Mesothelial cell of epicardium (in vitro differentiated cells): ENCODE measurements at regions not wholly inside any gene's neighbourhood (a gene's known extent, or its start where the extent isn't known, plus 50 kb on each side); places are given as distances from the start of the nearest gene placed in this dataset.
"Not testable (repeated sequence)": the region's sequence is repeated elsewhere in the genome, so short reads cannot be mapped to it uniquely, and the experiment has no call there.

Source experiments
- DNase-seq, 2 experiments: peaks; one replicate each; pipeline ENCODE4 v3.0.0; 2021; ENCODE audit warnings: low spot score in 2 of 2; ENCODE audit not compliant: unreplicated experiment in 2 of 2
- H3K27ac Mint-ChIP-seq: 2 replicates; pipeline ENCODE4 v1.8.0; 2021; ENCODE audit warnings: mixed read lengths
- H3K27me3 Mint-ChIP-seq: 2 replicates; pipeline ENCODE4 v1.8.0; 2021; ENCODE audit warnings: low read depth, mixed read lengths
- H3K36me3 Mint-ChIP-seq: 2 replicates; pipeline ENCODE4 v1.8.0; 2021; ENCODE audit warnings: mixed read lengths
- H3K4me1 Mint-ChIP-seq: 2 replicates; pipeline ENCODE4 v1.8.0; 2021; ENCODE audit warnings: mixed read lengths
- H3K4me3 Mint-ChIP-seq: 2 replicates; pipeline ENCODE4 v1.8.0; 2021; ENCODE audit warnings: mild to moderate bottlenecking, moderate library complexity, mixed read lengths
- H3K9me3 Mint-ChIP-seq: 2 replicates; pipeline ENCODE4 v1.8.0; 2021; ENCODE audit warnings: mixed read lengths
- TF ChIP-seq, protein P1 (sequence below): fragments of 200-600 bp; sonication (generic); IDR thresholded peaks from one replicate; pipeline ENCODE4 v1.5.0; 2021; ENCODE audit warnings: antibody characterized with exemption; ENCODE audit not compliant: unreplicated experiment

DNA sequence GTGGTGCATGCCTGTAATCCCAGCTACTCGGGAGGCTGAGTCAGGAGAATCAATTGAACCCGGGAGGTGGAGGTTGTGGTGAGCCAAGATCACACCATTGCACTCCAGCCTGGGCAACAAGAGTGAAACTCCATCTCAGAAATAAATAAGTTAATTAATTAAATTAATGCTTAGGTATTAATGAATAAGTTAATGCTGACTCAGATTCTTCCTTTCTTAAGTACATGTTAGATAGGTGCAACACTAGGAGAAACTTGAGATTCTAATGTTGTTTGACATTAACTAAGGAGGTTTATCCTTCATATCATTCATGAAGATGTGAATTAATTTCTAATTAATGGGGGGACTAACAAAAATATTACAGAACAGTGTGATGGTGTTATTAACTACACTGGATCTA, 812.6 kb upstream of the SPRY2 start:
- Mint-ChIP-seq H3K9me3 (no peaks in the 10 kb centered on the region), H3K4me1 (peaks cover 5% of the 10 kb centered on the region), H3K36me3 (no peaks in the 10 kb centered on the region), H3K27me3 (no peaks in the 10 kb centered on the region), H3K27ac (no peak overlapping the region), H3K4me3 (no peak overlapping the region)
- no peak for DNase-seq
- TF ChIP-seq, protein P1, sequence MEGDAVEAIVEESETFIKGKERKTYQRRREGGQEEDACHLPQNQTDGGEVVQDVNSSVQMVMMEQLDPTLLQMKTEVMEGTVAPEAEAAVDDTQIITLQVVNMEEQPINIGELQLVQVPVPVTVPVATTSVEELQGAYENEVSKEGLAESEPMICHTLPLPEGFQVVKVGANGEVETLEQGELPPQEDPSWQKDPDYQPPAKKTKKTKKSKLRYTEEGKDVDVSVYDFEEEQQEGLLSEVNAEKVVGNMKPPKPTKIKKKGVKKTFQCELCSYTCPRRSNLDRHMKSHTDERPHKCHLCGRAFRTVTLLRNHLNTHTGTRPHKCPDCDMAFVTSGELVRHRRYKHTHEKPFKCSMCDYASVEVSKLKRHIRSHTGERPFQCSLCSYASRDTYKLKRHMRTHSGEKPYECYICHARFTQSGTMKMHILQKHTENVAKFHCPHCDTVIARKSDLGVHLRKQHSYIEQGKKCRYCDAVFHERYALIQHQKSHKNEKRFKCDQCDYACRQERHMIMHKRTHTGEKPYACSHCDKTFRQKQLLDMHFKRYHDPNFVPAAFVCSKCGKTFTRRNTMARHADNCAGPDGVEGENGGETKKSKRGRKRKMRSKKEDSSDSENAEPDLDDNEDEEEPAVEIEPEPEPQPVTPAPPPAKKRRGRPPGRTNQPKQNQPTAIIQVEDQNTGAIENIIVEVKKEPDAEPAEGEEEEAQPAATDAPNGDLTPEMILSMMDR: no peak

DNA sequence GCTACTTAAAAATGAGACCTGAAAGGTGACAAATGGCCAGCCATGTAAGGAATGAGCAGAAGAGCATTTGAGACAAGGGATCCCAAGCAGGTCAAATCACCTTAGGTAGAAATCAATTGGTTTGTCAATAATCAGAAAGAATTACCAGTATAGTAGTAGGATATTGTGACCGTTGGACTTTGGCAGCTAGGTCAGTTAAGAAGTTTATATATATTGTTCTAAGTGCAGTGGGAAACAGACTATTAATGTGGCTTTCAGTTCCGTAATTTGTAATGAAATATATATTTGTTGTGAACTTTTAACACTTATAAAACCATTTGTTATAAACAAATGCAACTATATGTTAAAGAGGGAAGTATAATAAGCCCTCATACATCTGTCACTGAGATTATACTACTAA, 807.9 kb upstream of the SPRY2 start:
- Mint-ChIP-seq H3K4me3 (no peak overlapping the region), H3K27me3 (no peaks in the 10 kb centered on the region), H3K9me3 (peaks cover 10% of the 10 kb centered on the region)

DNA sequence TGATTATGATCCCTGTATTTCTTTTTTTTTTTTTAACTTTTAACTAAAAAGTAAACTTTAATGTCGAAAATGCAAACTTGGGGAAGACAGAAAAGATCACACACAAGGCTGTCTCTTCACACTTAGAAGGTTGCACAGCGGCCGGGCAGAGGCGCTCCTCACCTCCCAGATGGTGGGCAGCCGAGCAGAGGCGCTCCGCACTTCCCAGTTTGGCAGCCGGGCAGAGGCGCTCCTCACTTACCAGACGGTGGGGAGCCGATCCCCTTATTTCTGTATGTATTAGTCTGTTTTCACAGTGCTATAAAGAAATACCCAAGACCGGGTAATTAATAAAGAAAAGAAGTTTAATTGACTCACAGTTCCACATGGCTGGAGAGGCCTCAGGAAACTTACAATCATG, 805.6 kb upstream of the SPRY2 start:
- not testable (repeated sequence) for H3K27me3 Mint-ChIP-seq, H3K36me3 Mint-ChIP-seq, H3K4me3 Mint-ChIP-seq, DNase-seq, H3K4me1 Mint-ChIP-seq, H3K27ac Mint-ChIP-seq
- peaks cover 13% of the 10 kb centered on the region for H3K9me3 Mint-ChIP-seq

More for the DNA sequence above, 807.9 kb upstream of the SPRY2 start:
- TF ChIP-seq, protein P1: no peak
- no peaks in the 10 kb centered on the region for H3K36me3 Mint-ChIP-seq
- H3K27ac Mint-ChIP-seq: no peak overlapping the region
- H3K4me1 Mint-ChIP-seq: no peaks in the 10 kb centered on the region
- DNase-seq: no peak

- Mint-ChIP-seq H3K9me3 (peaks cover 11% of the 10 kb centered on the region), H3K27me3 (no peaks in the 10 kb centered on the region), H3K27ac (no peak overlapping the region), H3K36me3 (no peaks in the 10 kb centered on the region), H3K4me3 (no peak overlapping the region), H3K4me1 (peaks cover 6% of the 10 kb centered on the region)
- no peak for DNase-seq
- TF ChIP-seq, protein P1: no peak
Measured at GRCh38 chr13:81142306-81142999, 801.5 kb upstream of the SPRY2 start.

GRCh38 chr13:81140675-81141074, 799.7 kb upstream of the SPRY2 start:
- DNase-seq: no peak
- Mint-ChIP-seq H3K4me3 (no peak overlapping the region), H3K9me3 (peaks cover 3% of the 10 kb centered on the region), H3K36me3 (no peaks in the 10 kb centered on the region), H3K27me3 (no peaks in the 10 kb centered on the region), H3K27ac (no peak overlapping the region), H3K4me1 (peaks cover 6% of the 10 kb centered on the region)
- TF ChIP-seq, protein P1: no peak

- TF ChIP-seq, protein P1: no peak
- H3K4me1 Mint-ChIP-seq: peaks cover 6% of the 10 kb centered on the region
- H3K27me3 Mint-ChIP-seq: no peaks in the 10 kb centered on the region
- H3K4me3 Mint-ChIP-seq: no peak overlapping the region
- H3K9me3 Mint-ChIP-seq: peaks cover 3% of the 10 kb centered on the region
- no peaks in the 10 kb centered on the region for H3K36me3 Mint-ChIP-seq
- H3K27ac Mint-ChIP-seq: no peak overlapping the region
- DNase-seq: no peak
Measured at GRCh38 chr13:81139987-81140386, 799.1 kb upstream of the SPRY2 start.
